IMR-90 (cell line): ENCODE measurements at regions not wholly inside any gene's neighbourhood (a gene's known extent, or its start where the extent isn't known, plus 50 kb on each side); places are given as distances from the start of the nearest gene placed in this dataset.

Experiments used
- ATAC-seq: fragments of 200-7000 bp; cut with Tn5 transposase; 2 replicates; pipeline ENCODE4 v1.9.1; 2020; ENCODE audit warnings: low read depth, mild to moderate bottlenecking, moderate library complexity
- BruUV-seq: library from RNA; stranded (reverse); fragments of 400-500 nt; replicated peaks from 2 replicates; lab custom pipeline; 2021; lab: Mats Ljungman, UMichigan
- CTCF ChIA-PET: fragments of 300-600 bp; formaldehyde crosslinking; extraction: SDS; loops from one replicate; lab custom pipeline; 2021; ENCODE audit warnings: antibody characterized with exemption; lab: Yijun Ruan, JAX
- POLR2A ChIA-PET: fragments of 300-600 bp; sonication (Branson Sonifier 250); formaldehyde crosslinking; loops from one replicate; lab custom pipeline; 2022; ENCODE audit warnings: antibody characterized with exemption; ENCODE audit not compliant: unreplicated experiment; lab: Charles Lee
- DNase-seq: peaks from one replicate; pipeline ENCODE4 v3.0.0; 2013
- H2AFZ ChIP-seq: replicated peaks from 2 replicates; pipeline ENCODE3; 2013; ENCODE audit warnings: low read length, mild to moderate bottlenecking; ENCODE audit not compliant: poor library complexity
- H2AK5ac ChIP-seq: 2 replicates; pipeline ENCODE4 v1.6.1; 2013; ENCODE audit warnings: low read depth, low read length, inconsistent platforms
- H2AK9ac ChIP-seq: replicated peaks from 2 replicates; pipeline ENCODE3; 2013; ENCODE audit warnings: mild to moderate bottlenecking, low read depth, low read length, moderate library complexity; ENCODE audit not compliant: poor library complexity
- H2BK120ac ChIP-seq: 2 replicates; pipeline ENCODE4 v1.6.1; 2013; ENCODE audit warnings: low read depth, low read length, inconsistent platforms
- H2BK15ac ChIP-seq: 3 replicates; pipeline ENCODE4 v1.6.1; 2013; ENCODE audit warnings: low read depth, low read length, inconsistent platforms
- H2BK20ac ChIP-seq: 2 replicates; pipeline ENCODE4 v1.6.1; 2013; ENCODE audit warnings: low read depth, mild to moderate bottlenecking, inconsistent platforms, low read length, moderate library complexity
- H2BK5ac ChIP-seq: 2 replicates; pipeline ENCODE4 v1.6.1; 2013; ENCODE audit warnings: mild to moderate bottlenecking, low read depth, low read length, inconsistent platforms; ENCODE audit not compliant: poor library complexity, severe bottlenecking
- H3K14ac ChIP-seq: replicated peaks from 2 replicates; pipeline ENCODE4 v1.6.1; 2013; ENCODE audit warnings: low read depth, low read length, inconsistent platforms
- H3K18ac ChIP-seq: 2 replicates; pipeline ENCODE4 v1.6.1; 2013; ENCODE audit warnings: low read depth, low read length, control low read depth
- H3K23ac ChIP-seq: 2 replicates; pipeline ENCODE4 v1.6.1; 2013; ENCODE audit warnings: low read depth, low read length, inconsistent platforms
- H3K27ac ChIP-seq: 2 replicates; pipeline ENCODE4 v1.5.1; 2013; ENCODE audit warnings: mild to moderate bottlenecking, control low read depth, low read length; ENCODE audit not compliant: insufficient read depth
- H3K27me3 ChIP-seq: 2 replicates; pipeline ENCODE4 v1.6.1; 2013; ENCODE audit warnings: low read length; ENCODE audit not compliant: control insufficient read depth, insufficient read depth
- H3K36me3 ChIP-seq: 2 replicates; pipeline ENCODE4 v1.6.1; 2013; ENCODE audit warnings: low read length, mixed read lengths; ENCODE audit not compliant: control insufficient read depth, insufficient read depth
- H3K4ac ChIP-seq: 2 replicates; pipeline ENCODE4 v1.6.1; 2013; ENCODE audit warnings: low read depth, low read length, inconsistent platforms
- H3K4me1 ChIP-seq: 2 replicates; pipeline ENCODE4 v1.6.1; 2013; ENCODE audit warnings: low read length, mixed read lengths; ENCODE audit not compliant: control insufficient read depth, insufficient read depth
- H3K4me2 ChIP-seq: 2 replicates; pipeline ENCODE4 v1.6.1; 2013; ENCODE audit warnings: low read depth, mild to moderate bottlenecking, control low read depth, low read length, moderate library complexity
- H3K4me3 ChIP-seq: 2 replicates; pipeline ENCODE4 v1.5.1; 2013; ENCODE audit warnings: low read depth, mild to moderate bottlenecking, control low read depth, low read length, moderate library complexity; ENCODE audit not compliant: insufficient read depth
- H3K56ac ChIP-seq: 2 replicates; pipeline ENCODE4 v1.6.1; 2013; ENCODE audit warnings: low read length, inconsistent platforms; ENCODE audit not compliant: insufficient read depth; ENCODE audit errors: extremely low read depth
- H3K79me1 ChIP-seq, 2 experiments: 2 replicates each; pipeline ENCODE4 v1.6.1; 2013; ENCODE audit warnings: low read length in 2 of 2, inconsistent platforms in 1 of 2, low read depth in 1 of 2
- H3K9ac ChIP-seq: 2 replicates; pipeline ENCODE4 v1.6.1; 2013; ENCODE audit warnings: low read depth, low read length, control low read depth
- H3K9me1 ChIP-seq: 2 replicates; pipeline ENCODE4 v1.6.1; 2013; ENCODE audit warnings: low read length, inconsistent platforms; ENCODE audit not compliant: insufficient read depth
- H3K9me3 ChIP-seq: 2 replicates; pipeline ENCODE4 v1.6.1; 2013; ENCODE audit warnings: low read length; ENCODE audit not compliant: control insufficient read depth, insufficient read depth
- H4K20me1 ChIP-seq: 2 replicates; pipeline ENCODE4 v1.6.1; 2013; ENCODE audit warnings: low read length, inconsistent platforms; ENCODE audit not compliant: insufficient read depth
- H4K5ac ChIP-seq: 2 replicates; pipeline ENCODE4 v1.6.1; 2013; ENCODE audit warnings: mild to moderate bottlenecking, low read depth, low read length, control low read depth
- H4K8ac ChIP-seq, 2 experiments: 2 replicates each; pipeline ENCODE4 v1.6.1; 2013; ENCODE audit warnings: low read depth in 2 of 2, low read length in 2 of 2, control low read depth in 1 of 2, inconsistent platforms in 1 of 2
- H4K91ac ChIP-seq: 2 replicates; pipeline ENCODE4 v1.6.1; 2013; ENCODE audit warnings: low read depth, low read length, inconsistent platforms; ENCODE audit not compliant: insufficient read depth
- MAZ ChIP-seq: IDR thresholded peaks from 2 replicates; pipeline ENCODE4 v1.6.1; 2012; ENCODE audit warnings: low read depth, mild to moderate bottlenecking, low read length, improper control_type of control experiment, moderate library complexity, borderline replicate concordance
- POLR2A ChIP-seq: IDR thresholded peaks from 2 replicates; pipeline ENCODE4 v1.6.1; 2012; ENCODE audit warnings: mild to moderate bottlenecking, low read depth, low read length
- WGBS, 2 experiments: methylation state at CpG; one replicate each; pipeline versions ENCODE4 v1.1.5 to v1.1.7; 2013; ENCODE audit warnings: missing lambda C conversion rate in 2 of 2; ENCODE audit not compliant: insufficient read length in 1 of 2; ENCODE audit errors: extremely low coverage in 2 of 2; 5-methylcytosine and 5-hydroxymethylcytosine counted together
- dilution Hi-C: fragments of 300-500 bp; cut with HindIII; formaldehyde crosslinking; loops from one replicate; pipeline ENCODE4 v1.14.3; 2018; ENCODE audit warnings: low sequenced_read_pairs; ENCODE audit not compliant: unreplicated experiment
- in situ Hi-C: fragments of 300-500 bp; cut with MboI; formaldehyde crosslinking; loops from 3 replicates; pipeline ENCODE4 v1.14.3; 2019; ENCODE audit warnings: low sequenced_read_pairs, inconsistent platforms, mixed read lengths
- intact Hi-C: fragments of 100-400 bp; cut with micrococcal nuclease; formaldehyde crosslinking; loops from 2 replicates; pipeline ENCODE4 v1.10.0; 2022

- Histone ChIP-seq H3K27me3 (no peaks in the 10 kb centered on the region), H2BK15ac (no peak overlapping the region), H2BK5ac (no peak overlapping the region), H4K8ac (no peak overlapping the region), H3K9me3 (peaks cover 9% of the 10 kb centered on the region; the same call in 1 of the 2 replicates), H3K9me1 (no peaks in the 10 kb centered on the region), H4K91ac (no peak overlapping the region), H3K14ac (no peak overlapping the region), H2BK120ac (no peak overlapping the region), H2BK20ac (no peak overlapping the region), H3K4me2 (no peak overlapping the region), H2AK9ac (no peak overlapping the region), H4K20me1 (no peaks in the 10 kb centered on the region), H3K4ac (no peak overlapping the region), H3K56ac (no peak overlapping the region), H3K27ac (no peak overlapping the region), H3K4me3 (no peak overlapping the region), H3K18ac (no peak overlapping the region), H2AFZ (no peak overlapping the region), H4K5ac (no peak overlapping the region), H3K23ac (no peak overlapping the region), H3K4me1 (no peaks in the 10 kb centered on the region), H3K9ac (no peak overlapping the region), H3K36me3 (no peaks in the 10 kb centered on the region), H3K79me1 (no peaks in the 10 kb centered on the region), H2AK5ac (no peak overlapping the region)
- WGBS, 2 experiments, result no CpG with 5 or more reads among the region's 1 CpG
- in situ Hi-C loops (no loop called here), intact Hi-C loops (no loop called here), dilution Hi-C loops (no loop called here)
- ChIA-PET CTCF (no interaction called here), POLR2A (no interaction called here)
- DNase-seq (no peak), ATAC-seq (no peak)
- no TSS peak for BruUV-seq
- TF ChIP-seq POLR2A, result no peak
- TF ChIP-seq MAZ, result no peak
Observed at GRCh38 chr21:19239696-19240095, 836.1 kb upstream of the TMPRSS15 start.
